HG02885 (cell line): ENCODE measurements at regions not wholly inside any gene's neighbourhood (a gene's known extent, or its start where the extent isn't known, plus 50 kb on each side); places are given as distances from the start of the nearest gene placed in this dataset.
"Not testable (repeated sequence)": the region's sequence is repeated elsewhere in the genome, so short reads cannot be mapped to it uniquely, and the experiment has no call there.

Source experiments
- ATAC-seq: cut with Tn5 transposase; IDR thresholded peaks from one replicate; pipeline ENCODE4 v1.9.1; 2021; ENCODE audit warnings: mild to moderate bottlenecking; ENCODE audit not compliant: unreplicated experiment, poor library complexity

DNA sequence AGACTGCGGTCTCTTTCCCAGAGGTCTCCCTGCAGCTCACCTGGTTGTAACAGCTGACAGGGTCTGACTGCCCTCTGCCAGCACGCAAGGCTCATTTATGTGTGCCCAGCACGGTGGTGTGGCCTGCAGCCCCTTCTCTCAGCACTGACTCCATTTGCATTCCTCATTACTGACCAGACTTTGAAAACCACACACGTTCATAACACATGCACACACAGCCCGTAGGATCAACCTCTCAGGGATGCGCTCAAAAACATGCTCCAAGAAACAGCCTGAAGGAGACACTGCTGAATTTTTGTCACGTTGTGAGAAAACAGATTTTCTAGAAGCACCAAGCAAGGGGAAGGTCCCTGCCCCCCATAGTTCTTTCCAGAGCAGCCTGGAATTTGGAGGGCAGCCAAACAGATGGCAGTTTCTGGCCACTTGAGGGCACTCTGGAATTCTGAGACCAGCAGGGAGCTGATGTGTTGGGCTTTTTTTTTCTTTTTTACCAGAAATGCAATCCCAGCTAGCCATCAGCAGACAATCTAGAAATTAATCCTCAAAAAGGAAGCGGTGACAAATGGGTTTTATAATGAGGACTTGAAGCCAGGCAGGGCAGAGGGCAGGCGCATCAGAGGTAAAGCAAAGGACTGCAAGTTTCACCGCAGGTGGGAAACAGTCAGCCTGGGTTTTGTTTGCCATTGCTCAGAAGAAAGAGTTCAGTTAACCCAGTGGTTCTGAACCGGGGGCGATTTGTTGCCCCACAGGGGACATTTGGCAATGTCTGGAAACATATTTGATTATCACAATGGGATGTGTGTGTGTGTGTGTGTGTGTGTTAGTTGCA, 170.5 kb upstream of the PROK2 start:
- no peak for ATAC-seq

- ATAC-seq = no peak
Measured at GRCh38 chr3:71951842-71952241, 166.9 kb upstream of the PROK2 start.

GRCh38 chr3:71951361-71951760, 166.4 kb upstream of the PROK2 start:
- ATAC-seq = no peak

DNA sequence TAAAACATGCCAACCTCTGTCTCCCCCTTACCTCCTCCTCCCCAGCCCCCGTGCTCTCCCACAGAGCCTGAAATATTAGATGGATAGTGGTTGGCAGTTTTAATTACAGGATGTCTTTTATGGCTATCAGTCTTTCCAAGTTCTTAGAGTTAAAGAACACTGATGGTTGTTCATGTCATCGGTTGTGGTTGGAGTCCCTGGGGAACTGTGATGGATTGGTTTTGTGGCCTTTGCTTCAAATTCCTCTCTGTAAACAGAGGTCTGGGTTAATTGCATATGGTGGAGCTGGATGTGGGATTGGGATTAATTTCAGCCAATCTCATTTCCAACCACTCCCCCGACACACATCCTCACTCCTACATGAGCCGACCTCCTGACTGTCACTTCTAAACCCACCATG, 164.5 kb upstream of the PROK2 start:
- ATAC-seq = no peak

DNA sequence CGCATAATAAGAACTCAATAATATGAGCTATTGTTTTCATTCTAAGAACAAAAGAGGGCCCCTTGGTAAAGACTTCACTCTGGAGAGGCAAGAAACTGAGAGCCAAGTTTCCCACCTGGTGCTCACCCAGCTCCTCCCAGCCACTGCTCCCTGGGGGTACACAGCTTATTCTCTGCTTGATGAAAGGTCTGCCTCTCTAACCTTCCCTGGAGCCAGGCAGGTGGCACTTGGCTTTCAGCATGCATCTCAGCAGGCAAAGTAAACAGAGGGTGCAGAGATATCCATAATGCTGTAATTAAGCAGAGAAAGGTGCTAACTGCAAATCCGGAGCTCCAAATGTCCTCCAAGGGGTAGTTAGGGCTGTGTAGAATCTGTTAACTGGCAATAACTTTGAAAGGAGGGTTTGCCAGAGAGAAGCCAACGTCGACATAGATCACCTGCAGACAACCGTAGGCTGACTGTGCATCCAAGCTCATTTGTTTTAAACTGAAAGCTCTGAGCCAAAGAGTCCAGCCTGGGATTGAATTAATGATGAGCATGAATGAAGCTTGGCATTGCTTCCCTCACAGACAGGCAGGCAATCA, 159.6 kb upstream of the PROK2 start:
- no peak for ATAC-seq

DNA sequence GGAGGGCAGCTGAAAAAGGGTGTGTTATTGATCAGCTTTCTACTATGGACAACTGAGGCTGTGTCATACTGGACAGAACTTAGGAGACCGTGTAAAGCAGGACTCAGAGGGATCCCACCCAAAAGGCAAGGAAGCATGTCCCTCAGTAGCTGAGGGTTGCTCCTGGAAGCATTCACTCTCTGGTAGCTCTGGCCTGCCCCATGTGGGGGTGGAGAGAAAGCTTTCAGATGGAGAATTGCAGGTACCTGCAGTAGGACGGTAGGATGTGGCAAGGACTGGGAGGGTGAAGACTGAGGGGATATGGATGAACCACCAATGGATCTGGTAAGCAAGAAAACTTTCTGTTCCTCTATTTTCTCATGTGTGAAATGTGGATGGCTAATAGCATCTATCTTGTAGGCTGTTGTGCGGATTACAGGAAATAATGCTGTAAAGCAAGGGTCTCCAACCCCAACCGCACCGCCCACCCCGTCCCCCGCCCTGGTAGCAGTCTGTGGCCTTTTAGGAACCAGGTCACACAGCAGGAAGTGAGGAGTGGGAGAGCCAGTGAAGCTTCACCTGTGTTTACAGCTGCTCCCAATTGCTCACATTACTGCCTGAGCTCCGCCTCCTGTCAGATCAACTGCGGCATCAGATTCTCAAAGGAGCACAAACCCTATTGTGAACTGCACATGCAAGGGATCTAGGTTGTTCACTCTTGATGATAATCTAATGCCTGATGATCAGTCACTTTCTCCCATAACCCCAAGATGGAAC, 157.7 kb upstream of the PROK2 start:
- no peak for ATAC-seq

- ATAC-seq = no peak
Measured at GRCh38 chr3:71940486-71940885, 155.5 kb upstream of the PROK2 start.

DNA sequence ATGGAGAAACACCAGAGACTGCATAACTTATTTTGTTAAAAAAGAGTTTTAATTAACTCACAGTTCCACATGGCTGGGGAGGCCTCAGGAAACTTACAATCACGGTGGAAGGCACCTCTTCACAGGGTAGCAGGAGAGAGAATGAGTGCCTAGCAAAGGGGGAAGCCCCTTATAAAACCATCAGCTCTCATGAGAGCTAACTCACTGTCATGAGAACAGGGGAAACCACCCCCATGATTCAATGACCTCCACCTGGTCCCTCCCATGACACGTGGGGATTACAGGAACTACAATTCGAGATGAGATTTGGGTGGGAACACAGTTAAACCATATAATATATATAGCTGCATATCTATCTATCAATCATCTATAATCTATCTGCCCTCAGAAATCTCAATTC, 153.1 kb upstream of the PROK2 start:
- not testable (repeated sequence) for ATAC-seq

GRCh38 chr3:71936681-71937080, 151.7 kb upstream of the PROK2 start:
- ATAC-seq = no peak

- no peak for ATAC-seq
Measured at GRCh38 chr3:71934520-71935270, 149.7 kb upstream of the PROK2 start.

DNA sequence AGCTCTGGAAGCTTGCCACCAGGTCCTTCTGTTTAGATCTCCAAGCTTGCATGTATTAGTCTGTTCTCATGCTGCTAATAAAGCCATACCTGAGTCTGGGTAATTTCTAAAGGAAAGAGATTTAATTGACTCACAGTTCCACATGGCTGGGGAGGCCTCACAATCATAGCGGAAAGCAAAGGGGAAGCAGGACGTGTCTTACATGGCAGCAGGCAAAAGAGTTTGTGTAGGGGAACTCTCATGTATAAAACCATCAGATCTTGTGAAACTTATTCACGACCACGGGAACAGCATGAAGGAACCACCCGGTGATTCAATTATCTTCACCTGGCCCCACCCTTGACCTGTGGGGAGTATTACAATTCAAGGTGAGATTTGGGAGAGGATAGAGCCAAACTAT, 147.0 kb upstream of the PROK2 start:
- ATAC-seq = no peak

- ATAC-seq = peak; percentile 60
Measured at GRCh38 chr3:71930056-71930991, 145.4 kb upstream of the PROK2 start.

- ATAC-seq = no peak
Measured at GRCh38 chr3:71928212-71928611, 143.3 kb upstream of the PROK2 start.

GRCh38 chr3:71927505-71928066, 142.6 kb upstream of the PROK2 start:
- no peak for ATAC-seq

DNA sequence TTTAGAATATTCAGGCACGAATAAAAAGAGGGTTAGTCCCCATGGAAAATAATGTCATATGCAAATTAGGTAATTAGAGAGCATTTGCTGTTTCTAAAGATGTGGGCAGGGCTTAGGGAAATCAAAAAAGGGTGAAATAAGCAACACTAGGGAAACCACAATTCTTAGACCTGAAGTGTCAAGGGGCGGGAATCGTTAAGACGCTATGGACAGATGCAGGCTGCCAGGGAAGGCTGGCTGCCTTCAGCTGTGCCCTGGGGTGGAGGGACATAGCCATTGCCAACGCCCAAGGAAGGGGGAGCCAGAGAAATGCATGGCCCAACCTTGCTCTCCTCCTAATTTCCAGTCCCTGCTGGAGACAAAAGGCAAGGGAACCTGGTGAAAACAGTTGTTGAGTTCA, 141.7 kb upstream of the PROK2 start:
- no peak for ATAC-seq

GRCh38 chr3:71926262-71926600, 141.3 kb upstream of the PROK2 start:
- ATAC-seq = peak; percentile 44

DNA sequence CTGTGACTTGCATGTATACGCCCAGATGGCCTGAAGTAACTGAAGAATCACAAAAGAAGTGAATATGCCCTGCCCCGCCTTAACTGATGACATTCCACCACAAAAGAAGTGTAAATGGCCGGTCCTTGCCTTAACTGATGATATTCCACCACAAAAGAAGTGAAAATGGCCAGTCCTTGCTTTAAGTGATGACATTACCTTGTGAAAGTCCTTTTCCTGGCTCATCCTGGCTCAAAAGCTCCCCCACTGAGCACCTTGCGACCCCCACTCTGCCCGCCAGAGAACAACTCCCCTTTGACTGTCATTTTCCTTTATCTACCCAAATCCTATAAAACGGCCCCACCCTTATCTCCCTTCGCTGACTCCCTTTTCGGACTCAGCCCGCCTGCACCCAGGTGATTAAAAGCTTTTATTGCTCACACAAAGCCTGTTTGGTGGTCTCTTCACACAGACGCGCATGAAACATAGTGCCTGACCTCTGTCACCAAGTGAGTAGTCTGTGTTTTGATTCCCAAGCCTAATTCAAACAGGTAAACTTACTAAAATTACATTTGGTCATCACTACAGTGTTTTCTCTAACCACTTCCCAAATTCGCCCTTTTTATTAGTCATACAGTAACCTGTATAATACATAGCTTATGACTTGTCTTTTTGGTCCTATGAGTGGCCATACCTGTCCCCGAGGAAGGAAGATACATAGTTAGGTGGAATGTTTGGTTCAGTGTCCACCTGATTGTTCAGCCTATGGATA, 140.7 kb upstream of the PROK2 start:
- peak; percentile 64 for ATAC-seq

DNA sequence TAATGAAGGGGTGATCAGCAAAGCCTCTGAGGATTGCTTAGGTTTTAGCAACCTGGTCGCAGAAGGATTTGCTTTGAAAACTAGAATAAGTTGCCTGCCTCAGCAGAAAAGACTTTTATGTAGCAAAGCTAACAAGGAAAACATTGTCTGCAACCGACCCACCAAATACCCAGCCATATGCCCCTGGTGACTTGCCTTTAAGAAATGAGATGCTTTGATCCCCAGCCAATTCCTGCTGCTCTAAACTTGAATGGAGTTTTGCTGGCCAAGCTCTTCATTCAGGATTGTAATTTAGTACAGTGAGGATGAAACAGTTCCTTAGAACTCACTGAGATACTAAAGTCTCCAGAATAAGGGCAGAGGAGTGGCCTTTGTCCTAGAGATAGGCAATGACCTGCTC, 139.8 kb upstream of the PROK2 start:
- no peak for ATAC-seq

DNA sequence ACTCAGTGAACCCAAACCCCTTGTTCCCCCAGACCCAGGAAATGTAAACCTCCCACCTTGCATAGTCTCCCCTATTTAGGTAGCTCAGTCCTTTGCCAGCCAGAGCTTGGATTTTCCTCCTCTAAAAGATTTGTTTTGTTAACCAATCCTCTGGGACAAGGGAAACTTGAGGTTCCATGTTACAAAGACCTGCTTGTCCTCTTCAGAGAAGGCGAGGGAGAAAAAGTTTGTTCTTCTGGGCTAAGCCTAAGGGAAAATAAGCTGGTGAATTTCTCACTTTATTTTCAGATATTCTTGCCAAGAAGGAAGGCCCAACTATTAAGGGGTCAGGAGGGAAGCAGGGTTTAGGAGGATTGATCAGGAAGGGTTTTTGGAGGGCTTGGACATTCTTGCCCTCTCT, 136.1 kb upstream of the PROK2 start:
- no peak for ATAC-seq
